NCI-H748 treated with DMSO at 0.1 percent for 48 hours (cell line): ENCODE measurements at regions not wholly inside any gene's neighbourhood (a gene's known extent, or its start where the extent isn't known, plus 50 kb on each side); places are given as distances from the start of the nearest gene placed in this dataset.
A peak's percentile ranks its signal among the peaks of the same experiment; 100 is the strongest.
"Not testable (repeated sequence)": the region's sequence is repeated elsewhere in the genome, so short reads cannot be mapped to it uniquely, and the experiment has no call there.

Experiments
- DNase-seq: peaks from one replicate; lab custom pipeline; 2025; lab: John Stamatoyannopoulos, UW

- DNase-seq = no peak
These were observed 101.8 kb upstream of the LARP1 start for GRCh38 chr5:154653418-154653763.

- no peak for DNase-seq
These were observed 102.3 kb upstream of the LARP1 start for GRCh38 chr5:154652746-154653417.

- not testable (repeated sequence) for DNase-seq
These were observed 103.4 kb upstream of the LARP1 start for GRCh38 chr5:154651795-154652194.

- DNase-seq = no peak
These were observed 106.5 kb upstream of the LARP1 start for GRCh38 chr5:154648706-154649105.

GRCh38 chr5:154648229-154648628 is 106.9 kb upstream of the LARP1 start:
- no peak for DNase-seq

GRCh38 chr5:154647761-154648145 is 107.4 kb upstream of the LARP1 start:
- DNase-seq = no peak

GRCh38 chr5:154647114-154647760 is 107.9 kb upstream of the LARP1 start:
- DNase-seq = no peak

- no peak for DNase-seq
These were observed 108.4 kb upstream of the LARP1 start for GRCh38 chr5:154646745-154647113.

- no peak for DNase-seq
These were observed 110.3 kb upstream of the LARP1 start for GRCh38 chr5:154644745-154645411.

- DNase-seq = no peak
These were observed 112.5 kb upstream of the LARP1 start for GRCh38 chr5:154642499-154643245.

GRCh38 chr5:154640213-154640831 is 114.9 kb upstream of the LARP1 start:
- DNase-seq = peak; percentile 14

- DNase-seq = not testable (repeated sequence)
These were observed 118.4 kb upstream of the LARP1 start for GRCh38 chr5:154636786-154637185.

- not testable (repeated sequence) for DNase-seq
These were observed 118.9 kb upstream of the LARP1 start for GRCh38 chr5:154636271-154636670.

- not testable (repeated sequence) for DNase-seq
These were observed 121.4 kb upstream of the LARP1 start for GRCh38 chr5:154633744-154634143.

- no peak for DNase-seq
These were observed 124.0 kb upstream of the LARP1 start for GRCh38 chr5:154631141-154631540.

- no peak for DNase-seq
These were observed 124.8 kb upstream of the LARP1 start for GRCh38 chr5:154630410-154630809.

GRCh38 chr5:154628685-154629084 is 126.5 kb upstream of the LARP1 start:
- no peak for DNase-seq

GRCh38 chr5:154627698-154628678 is 127.2 kb upstream of the LARP1 start:
- no peak for DNase-seq

GRCh38 chr5:154626876-154627557 is 128.2 kb upstream of the LARP1 start:
- no peak for DNase-seq

- no peak for DNase-seq
These were observed 130.1 kb upstream of the LARP1 start for GRCh38 chr5:154625031-154625430.
